H1 (cell line): ENCODE measurements at regions not wholly inside any gene's neighbourhood (a gene's known extent, or its start where the extent isn't known, plus 50 kb on each side); places are given as distances from the start of the nearest gene placed in this dataset.

Experiments
- ATF3 ChIP-seq: IDR thresholded peaks from 2 replicates; pipeline ENCODE4 v1.6.1; 2011; ENCODE audit warnings: low read depth, mild to moderate bottlenecking, low read length; ENCODE audit not compliant: insufficient read depth
- CBX8 ChIP-seq: fragments of 300-800, 300-1000 bp; sonication (generic); IDR thresholded peaks from 2 replicates; pipeline ENCODE4 v1.7.1; 2016; ENCODE audit warnings: low read depth, low read length, borderline replicate concordance
- CHD1 ChIP-seq: IDR thresholded peaks from 2 replicates; pipeline ENCODE4 v1.6.1; 2012; ENCODE audit warnings: low read depth, low read length, improper control_type of control experiment
- CHD2 ChIP-seq: IDR thresholded peaks from 2 replicates; pipeline ENCODE4 v1.6.1; 2012; ENCODE audit warnings: low read length, improper control_type of control experiment
- CHD7 ChIP-seq: fragments of 300-600 bp; sonication (generic); IDR thresholded peaks from 2 replicates; pipeline ENCODE4 v1.7.1; 2012; ENCODE audit warnings: low read length, moderate library complexity, mild to moderate bottlenecking, inconsistent platforms; ENCODE audit not compliant: insufficient replicate concordance
- EZH2 ChIP-seq: fragments of 200-600 bp; sonication (generic); IDR thresholded peaks from 2 replicates; pipeline ENCODE4 v1.7.1; 2012; ENCODE audit warnings: low read depth, mild to moderate bottlenecking, moderate library complexity, low read length, inconsistent platforms; ENCODE audit not compliant: severe bottlenecking
- FOSL1 ChIP-seq: IDR thresholded peaks from 2 replicates; pipeline ENCODE4 v1.6.1; 2011; ENCODE audit warnings: mild to moderate bottlenecking, low read depth, low read length, moderate library complexity; ENCODE audit not compliant: insufficient read depth
- SIN3A ChIP-seq, 2 experiments: IDR thresholded peaks in 1 of 2; conservative IDR thresholded peaks in 1 of 2; 2 replicates each; pipeline ENCODE4 v1.6.1; 2011 to 2012; ENCODE audit warnings: low read length in 2 of 2, improper control_type of control experiment in 1 of 2, low read depth in 1 of 2, mild to moderate bottlenecking in 1 of 2
- SP1 ChIP-seq: IDR thresholded peaks from 2 replicates; pipeline ENCODE4 v1.6.1; 2011; ENCODE audit warnings: low read depth, low read length
- SRF ChIP-seq: IDR thresholded peaks from 2 replicates; pipeline ENCODE4 v1.6.1; 2011; ENCODE audit warnings: mild to moderate bottlenecking, low read depth, low read length, moderate library complexity
- YY1 ChIP-seq: IDR thresholded peaks from 2 replicates; pipeline ENCODE4 v1.6.1; 2011; ENCODE audit warnings: low read depth, mild to moderate bottlenecking, low read length

DNA sequence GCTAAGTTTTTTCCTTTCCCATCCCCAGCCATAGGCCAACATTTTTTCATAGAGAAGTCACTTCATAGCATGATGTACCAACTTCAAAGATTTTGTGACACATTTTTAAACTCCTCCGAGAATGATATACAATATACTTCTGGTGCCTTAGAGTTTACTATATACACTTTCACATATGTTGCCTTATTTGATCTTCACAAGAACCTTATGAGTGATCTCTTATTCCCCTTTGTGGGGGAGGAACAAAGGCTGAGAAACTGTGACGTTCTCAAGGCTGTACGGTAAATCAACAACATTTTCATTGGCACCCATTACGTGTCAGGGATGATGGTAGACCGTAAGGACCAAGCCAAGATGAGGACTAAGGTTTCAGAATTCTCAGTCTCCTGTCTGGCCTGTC is 130.0 kb downstream of the RFPL4B start (continued):
- no peak for TF ChIP-seq CHD7
- no peak for TF ChIP-seq ATF3
- no peak for TF ChIP-seq FOSL1
- TF ChIP-seq CBX8 = no peak
- TF ChIP-seq EZH2 = no peak
- no peak for TF ChIP-seq SRF
- no peak for TF ChIP-seq YY1
- no peak for TF ChIP-seq SIN3A (conservative IDR thresholded peaks at IDR 0.05 in 1 of 2, IDR thresholded peaks at IDR 0.05 in 1 of 2; ENCODE audit: low read depth in 1 of 2, low read length in 2 of 2)
- no peak for TF ChIP-seq CHD1
- TF ChIP-seq SP1 = no peak
- TF ChIP-seq CHD2 = no peak
